ENCODE measurements at regions not wholly inside any gene's neighbourhood (a gene's known extent, or its start where the extent isn't known, plus 50 kb on each side); places are given as distances from the start of the nearest gene placed in this dataset.

- DNase-seq (ENCODE audit: low read depth, low spot score), result no peak
- POLR2A ChIA-PET, result no interaction called here
- no peak for TF ChIP-seq CTCF (IDR thresholded peaks at IDR 0.05; ENCODE audit: insufficient read depth, low read length, missing control alignments)
- no peak overlapping the region for H3K4me3 ChIP-seq (ENCODE audit: low read depth, low read length)
- CTCF ChIA-PET, result no interaction called here
Observed at GRCh38 chr14:44165936-44166335, 341.1 kb downstream of the FSCB start.

- no peak for DNase-seq (ENCODE audit: low read depth, low spot score)
- TF ChIP-seq CTCF (IDR thresholded peaks at IDR 0.05; ENCODE audit: insufficient read depth, low read length, missing control alignments), result no peak
- CTCF ChIA-PET, result no interaction called here
- no peak overlapping the region for H3K4me3 ChIP-seq (ENCODE audit: low read depth, low read length)
- POLR2A ChIA-PET, result no interaction called here
Observed at GRCh38 chr14:44165286-44165685, 341.8 kb downstream of the FSCB start.

- POLR2A ChIA-PET, result no interaction called here
- CTCF ChIA-PET, result no interaction called here
- H3K4me3 ChIP-seq (ENCODE audit: low read depth, low read length), result no peak overlapping the region
- TF ChIP-seq CTCF (IDR thresholded peaks at IDR 0.05; ENCODE audit: insufficient read depth, low read length, missing control alignments), result no peak
- no peak for DNase-seq (ENCODE audit: low read depth, low spot score)
Observed at GRCh38 chr14:44163946-44164345, 343.1 kb downstream of the FSCB start.

- ChIA-PET POLR2A (no interaction called here), CTCF (no interaction called here)
- no peak overlapping the region for H3K4me3 ChIP-seq (ENCODE audit: low read depth, low read length)
- DNase-seq (ENCODE audit: low read depth, low spot score), result no peak
- TF ChIP-seq CTCF (IDR thresholded peaks at IDR 0.05; ENCODE audit: insufficient read depth, low read length, missing control alignments), result no peak
Observed at GRCh38 chr14:44162197-44162596, 344.9 kb downstream of the FSCB start.

GRCh38 chr14:44154874-44155273 lies 352.2 kb downstream of the FSCB start:
- no peak overlapping the region for H3K4me3 ChIP-seq (ENCODE audit: low read depth, low read length)
- ChIA-PET CTCF (no interaction called here), POLR2A (no interaction called here)
- no peak for DNase-seq (ENCODE audit: low read depth, low spot score)
- TF ChIP-seq CTCF (IDR thresholded peaks at IDR 0.05; ENCODE audit: insufficient read depth, low read length, missing control alignments), result no peak

- TF ChIP-seq CTCF (IDR thresholded peaks at IDR 0.05; ENCODE audit: insufficient read depth, low read length, missing control alignments), result no peak
- DNase-seq (ENCODE audit: low read depth, low spot score), result no peak
- POLR2A ChIA-PET, result no interaction called here
- no peak overlapping the region for H3K4me3 ChIP-seq (ENCODE audit: low read depth, low read length)
- CTCF ChIA-PET, result no interaction called here
Observed at GRCh38 chr14:44154446-44154845, 352.6 kb downstream of the FSCB start.
